ENCODE measurements at regions not wholly inside any gene's neighbourhood (a gene's known extent, or its start where the extent isn't known, plus 50 kb on each side); places are given as distances from the start of the nearest gene placed in this dataset.
"Not testable (repeated sequence)": the region's sequence is repeated elsewhere in the genome, so short reads cannot be mapped to it uniquely, and the experiment has no call there.

DNA sequence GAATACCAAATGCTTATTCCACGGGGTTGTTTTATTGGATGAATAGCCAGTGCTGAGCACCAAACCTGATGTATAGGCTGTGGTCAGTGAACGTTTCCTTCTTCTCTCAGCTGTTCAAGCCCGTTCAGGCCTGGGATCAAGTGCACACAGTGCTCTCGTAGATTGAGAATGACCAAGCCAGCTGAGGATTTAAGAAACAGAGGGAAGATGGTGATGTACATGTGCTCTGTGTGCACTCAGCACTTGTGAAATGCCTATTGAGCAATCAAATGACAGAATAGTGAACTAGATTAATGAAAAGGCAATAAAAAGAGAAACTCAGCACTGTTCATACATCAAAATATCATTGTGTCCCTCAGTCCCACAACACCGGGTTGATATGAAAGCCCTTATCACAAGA is 302.5 kb downstream of the BMPER start:
- no peak for DNase-seq

- DNase-seq = no peak
These were observed 303.7 kb downstream of the BMPER start for GRCh38 chr7:34208878-34209621.

GRCh38 chr7:34211018-34211417 is 305.7 kb downstream of the BMPER start:
- no peak for DNase-seq

DNA sequence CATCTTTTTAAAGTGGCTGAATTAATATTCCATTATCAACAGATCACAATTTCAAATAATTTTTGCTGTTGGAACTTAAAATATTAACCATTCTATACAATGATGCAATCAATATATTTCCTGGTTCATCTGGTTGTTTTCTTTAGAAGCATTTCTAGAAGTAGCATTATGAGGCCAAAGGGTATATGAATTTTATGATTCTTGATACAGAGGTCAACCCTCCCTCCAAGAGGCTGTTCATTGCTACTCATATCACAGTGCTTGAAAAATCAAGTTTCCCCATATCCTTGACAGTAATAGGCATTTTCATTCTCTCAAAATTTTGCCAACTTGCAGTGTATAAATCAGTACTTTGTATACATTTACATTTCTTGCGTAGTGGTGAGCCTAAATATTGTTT is 312.6 kb downstream of the BMPER start:
- no peak for DNase-seq

DNA sequence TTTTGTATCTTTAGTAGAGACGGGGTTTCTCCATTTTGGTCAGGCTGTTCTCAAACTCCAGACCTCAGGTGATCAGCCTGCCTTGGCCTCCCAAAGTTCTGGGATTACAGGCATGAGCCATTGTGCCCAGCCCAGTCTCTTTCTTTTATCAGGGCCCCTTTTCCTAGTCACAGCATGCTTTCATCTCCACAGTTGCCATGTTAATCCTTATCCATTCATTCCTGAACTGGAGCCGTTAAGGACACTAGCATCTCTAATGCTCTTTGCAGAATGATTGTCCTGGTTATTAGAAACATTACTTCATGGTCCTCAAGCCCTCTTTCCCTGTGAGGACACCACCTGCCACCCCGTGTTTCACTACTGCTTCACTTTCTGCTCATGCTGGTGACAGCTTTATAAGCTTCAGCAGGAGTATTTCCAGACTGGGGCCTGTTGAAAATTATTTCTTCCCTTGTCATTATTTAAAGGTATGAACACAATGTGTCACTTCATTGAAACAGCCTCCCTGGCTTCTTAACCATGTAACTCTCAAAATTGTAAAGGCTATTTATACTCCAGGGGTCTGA is 313.9 kb downstream of the BMPER start:
- DNase-seq = no peak

- DNase-seq = no peak
These were observed 315.3 kb downstream of the BMPER start for GRCh38 chr7:34220506-34221185.

DNA sequence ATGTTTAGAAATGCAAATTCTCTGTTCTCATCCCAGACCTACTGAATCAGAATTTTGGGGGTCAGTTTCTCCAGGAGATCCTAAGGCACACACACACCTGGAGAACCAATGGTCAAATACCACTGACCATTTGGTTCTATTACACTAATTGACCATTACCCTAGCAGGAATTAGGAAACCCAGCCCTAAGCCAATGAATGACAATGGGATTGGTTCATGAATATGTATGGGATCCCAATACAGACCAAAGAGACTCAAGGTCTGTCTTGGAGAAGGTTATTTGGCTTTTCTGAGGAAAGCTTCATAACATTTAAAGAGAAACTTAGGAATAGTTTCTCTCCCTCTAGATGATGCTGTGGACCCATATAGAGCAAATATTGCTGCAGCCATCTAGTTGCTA is 317.0 kb downstream of the BMPER start:
- no peak for DNase-seq

DNA sequence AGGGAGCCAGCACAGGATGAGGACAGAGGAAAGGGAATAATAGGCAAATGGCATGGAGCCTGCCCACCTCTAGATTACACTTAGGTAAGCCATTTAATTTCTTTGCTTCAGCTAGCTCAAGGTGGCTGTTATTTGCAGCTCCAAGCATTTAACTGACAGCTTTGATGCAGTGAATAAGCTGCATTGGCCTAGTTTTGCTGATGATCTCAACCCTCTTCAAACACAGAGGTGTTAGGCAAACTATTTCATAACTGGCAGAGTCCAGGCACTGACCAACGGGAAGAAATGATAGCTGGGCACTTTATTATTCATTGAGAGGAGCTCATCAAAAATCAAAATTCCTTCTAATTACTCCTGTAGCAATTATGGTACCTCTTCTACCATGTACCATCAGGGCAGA is 317.4 kb downstream of the BMPER start:
- no peak for DNase-seq

DNA sequence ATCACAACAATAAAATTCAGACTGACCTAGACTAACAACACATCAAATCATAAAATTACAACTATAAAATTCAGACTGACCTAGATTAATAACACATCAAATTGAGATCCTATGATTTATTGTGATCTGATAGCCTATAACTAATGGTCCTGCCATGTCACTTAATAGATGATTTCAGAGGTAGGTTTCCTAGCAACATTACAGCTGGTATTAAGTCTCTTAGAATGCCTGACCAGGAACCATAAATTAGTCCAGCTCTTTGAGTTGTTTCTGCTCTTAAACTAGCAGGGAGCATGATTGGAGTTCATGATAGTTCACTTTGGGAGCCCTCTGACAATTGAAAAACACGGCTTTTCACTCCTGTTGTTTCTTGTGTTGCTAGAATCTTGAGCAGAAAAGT is 318.9 kb downstream of the BMPER start:
- no peak for DNase-seq

GRCh38 chr7:34225193-34225592 is 319.9 kb downstream of the BMPER start:
- no peak for DNase-seq

- no peak for DNase-seq
These were observed 322.2 kb downstream of the BMPER start for GRCh38 chr7:34227525-34227924.

DNA sequence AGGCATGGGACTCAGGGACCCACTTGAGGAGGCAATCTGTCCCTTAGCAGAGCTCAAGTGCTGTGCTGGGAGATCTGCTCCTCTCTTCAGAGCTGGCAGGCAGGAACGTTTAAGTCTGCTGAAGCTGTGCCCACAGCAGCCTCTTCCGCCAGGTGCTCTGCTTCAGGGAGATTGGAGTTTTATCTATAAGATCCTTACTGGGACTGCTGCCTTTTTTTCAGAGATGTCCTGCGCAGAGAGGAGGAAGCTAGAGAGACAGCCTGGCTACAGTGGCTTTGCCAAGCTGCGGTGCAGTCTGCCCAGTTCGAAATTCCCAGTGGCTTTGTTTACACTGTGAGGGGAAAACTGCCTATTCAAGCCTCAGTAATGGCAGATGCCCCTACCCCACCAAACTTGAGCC is 329.8 kb downstream of the BMPER start:
- DNase-seq = not testable (repeated sequence)

- DNase-seq = no peak
These were observed 330.7 kb downstream of the BMPER start for GRCh38 chr7:34236057-34236456.

GRCh38 chr7:34236839-34237492 is 331.6 kb downstream of the BMPER start:
- DNase-seq = no peak

GRCh38 chr7:34237493-34237849 is 332.1 kb downstream of the BMPER start:
- no peak for DNase-seq

- no peak for DNase-seq
These were observed 335.1 kb downstream of the BMPER start for GRCh38 chr7:34240417-34240816.

DNA sequence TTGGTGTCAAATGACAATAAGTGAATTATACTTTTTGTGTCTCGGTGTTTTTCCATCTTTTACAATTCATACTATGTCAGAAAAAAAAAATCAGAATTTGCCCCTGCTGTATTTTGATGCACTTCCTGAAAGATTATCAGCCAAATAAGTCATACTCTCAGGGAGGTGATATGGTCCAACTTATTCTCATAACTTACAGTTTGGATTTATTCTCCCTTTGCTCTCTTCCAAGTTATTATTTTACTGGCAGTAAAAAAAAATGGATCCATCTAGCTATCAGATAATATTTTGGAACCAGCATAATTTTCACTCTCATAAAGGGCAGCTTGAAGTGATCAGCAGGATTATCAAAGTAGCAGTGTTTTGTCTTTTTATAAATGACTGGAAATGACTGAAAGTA is 337.1 kb downstream of the BMPER start:
- no peak for DNase-seq

- no peak for DNase-seq
These were observed 339.9 kb downstream of the BMPER start for GRCh38 chr7:34245246-34245645.

DNA sequence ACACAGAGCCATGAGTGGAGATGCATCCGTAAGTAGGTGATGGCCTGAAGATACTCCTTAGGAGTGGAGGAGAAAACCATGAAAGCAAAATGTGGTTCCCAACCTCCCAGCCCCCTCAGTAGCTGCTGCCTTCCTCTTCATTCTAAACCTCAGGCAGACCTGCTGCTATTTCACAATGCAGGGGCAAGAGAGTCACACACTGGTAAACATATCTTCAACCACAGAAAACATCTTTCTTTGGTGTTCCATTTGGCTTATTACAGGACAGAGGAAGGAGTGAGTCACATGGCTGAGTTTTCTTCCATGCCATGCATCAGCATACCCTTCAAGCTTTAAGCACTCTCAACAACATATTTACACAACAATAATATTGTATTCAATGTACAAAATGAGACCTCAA is 342.1 kb downstream of the BMPER start:
- DNase-seq = no peak

- DNase-seq = no peak
These were observed 343.9 kb downstream of the BMPER start for GRCh38 chr7:34249192-34249591.

- DNase-seq = no peak
These were observed 354.9 kb downstream of the BMPER start for GRCh38 chr7:34260279-34260678.

- DNase-seq = no peak
These were observed 357.8 kb downstream of the BMPER start for GRCh38 chr7:34263168-34263567.

- no peak for DNase-seq
These were observed 363.7 kb downstream of the BMPER start for GRCh38 chr7:34269084-34269483.

GRCh38 chr7:34275624-34276023 is 370.3 kb downstream of the BMPER start:
- no peak for DNase-seq
